Stimulated activated naive B cell treated with anti-CD40 and anti-IgM and Interleukin-4, amounts not matched to agents 10 μg/mL and 1 μg/mL and 100 μg/mL, for 72 hours (primary cell): ENCODE measurements at regions not wholly inside any gene's neighbourhood (a gene's known extent, or its start where the extent isn't known, plus 50 kb on each side); places are given as distances from the start of the nearest gene placed in this dataset.
A peak's percentile ranks its signal among the peaks of the same experiment; 100 is the strongest.

Experiments
- ATAC-seq, 2 donors: fragments of 150-1000 bp; cut with Tn5 transposase; replicated peaks; 2 replicates each; pipeline ENCODE4 v1.10.0; 2021; ENCODE audit warnings: moderate library complexity in 1 of 2
- DNase-seq: peaks from one replicate; pipeline ENCODE4 v3.0.0; 2021
- H3K27ac Mint-ChIP-seq: one replicate; pipeline ENCODE4 v1.8.0; 2022; ENCODE audit warnings: mild to moderate bottlenecking, mixed read lengths
- H3K27me3 Mint-ChIP-seq, 2 donors: one replicate each; pipeline ENCODE4 v1.8.0; 2022; ENCODE audit warnings: mixed read lengths in 2 of 2
- H3K36me3 Mint-ChIP-seq, 2 donors: one replicate each; pipeline ENCODE4 v1.8.0; 2022; ENCODE audit warnings: mixed read lengths in 2 of 2, mild to moderate bottlenecking in 1 of 2
- H3K4me1 Mint-ChIP-seq, 2 donors: one replicate each; pipeline ENCODE4 v1.8.0; 2022; ENCODE audit warnings: mixed read lengths in 2 of 2, mild to moderate bottlenecking in 1 of 2
- H3K4me3 Mint-ChIP-seq, 2 donors: one replicate each; pipeline ENCODE4 v1.8.0; 2022; ENCODE audit warnings: mild to moderate bottlenecking in 2 of 2, mixed read lengths in 2 of 2, moderate library complexity in 1 of 2
- H3K9me3 Mint-ChIP-seq, 2 donors: one replicate each; pipeline ENCODE4 v1.8.0; 2022; ENCODE audit warnings: mixed read lengths in 2 of 2, mild to moderate bottlenecking in 1 of 2

GRCh38 chr14:65222440-65222858, 120.1 kb upstream of the MAX start:
- ATAC-seq = peak; percentile 80 to 82
- Mint-ChIP-seq H3K27me3 (no peaks in the 10 kb centered on the region), H3K27ac (peak overlapping the region; percentile 37), H3K4me3 (no peak overlapping the region), H3K36me3 (no peaks in the 10 kb centered on the region), H3K9me3 (no peaks in the 10 kb centered on the region), H3K4me1 (peaks cover 36 to 54% of the 10 kb centered on the region in 2 donors)
- no peak for DNase-seq

GRCh38 chr14:65223636-65224035, 121.3 kb upstream of the MAX start:
- H3K9me3 Mint-ChIP-seq = no peaks in the 10 kb centered on the region
- no peak overlapping the region for H3K27ac Mint-ChIP-seq
- no peaks in the 10 kb centered on the region for H3K27me3 Mint-ChIP-seq
- ATAC-seq (no peak), DNase-seq (no peak)
- H3K4me3 Mint-ChIP-seq = no peak overlapping the region
- H3K36me3 Mint-ChIP-seq = no peaks in the 10 kb centered on the region
- peaks cover 41 to 63% of the 10 kb centered on the region in 2 donors for H3K4me1 Mint-ChIP-seq

GRCh38 chr14:65224799-65225198, 122.5 kb upstream of the MAX start:
- Mint-ChIP-seq H3K27me3 (no peaks in the 10 kb centered on the region), H3K36me3 (no peaks in the 10 kb centered on the region), H3K4me1 (peaks cover 51 to 74% of the 10 kb centered on the region in 2 donors), H3K27ac (no peak overlapping the region), H3K4me3 (no peak overlapping the region), H3K9me3 (no peaks in the 10 kb centered on the region)
- ATAC-seq (no peak), DNase-seq (no peak)

- ATAC-seq (no peak), DNase-seq (no peak)
- Mint-ChIP-seq H3K27ac (no peak overlapping the region), H3K36me3 (no peaks in the 10 kb centered on the region), H3K4me1 (peaks cover 56 to 77% of the 10 kb centered on the region in 2 donors), H3K27me3 (no peaks in the 10 kb centered on the region), H3K9me3 (no peaks in the 10 kb centered on the region), H3K4me3 (no peak overlapping the region)
These were observed 123.2 kb upstream of the MAX start for GRCh38 chr14:65225299-65226159.

GRCh38 chr14:65226824-65227604, 124.7 kb upstream of the MAX start:
- H3K27ac Mint-ChIP-seq = peak overlapping the region; percentile 69
- H3K36me3 Mint-ChIP-seq = no peaks in the 10 kb centered on the region
- H3K9me3 Mint-ChIP-seq = no peaks in the 10 kb centered on the region
- no peak overlapping the region for H3K4me3 Mint-ChIP-seq
- no peak for ATAC-seq
- no peak for DNase-seq
- peaks cover 60 to 78% of the 10 kb centered on the region in 2 donors for H3K4me1 Mint-ChIP-seq
- H3K27me3 Mint-ChIP-seq = no peaks in the 10 kb centered on the region

- Mint-ChIP-seq H3K4me3 (peak overlapping the region; percentile 2 to 67), H3K4me1 (peaks cover 56 to 68% of the 10 kb centered on the region in 2 donors), H3K36me3 (no peaks in the 10 kb centered on the region), H3K27ac (peak overlapping the region; percentile 49), H3K27me3 (no peaks in the 10 kb centered on the region), H3K9me3 (no peaks in the 10 kb centered on the region)
- ATAC-seq (peak; percentile 95 to 97), DNase-seq (peak; percentile 49)
These were observed 126.1 kb upstream of the MAX start for GRCh38 chr14:65228436-65228835.

GRCh38 chr14:65228956-65229747, 126.8 kb upstream of the MAX start:
- ATAC-seq (no peak), DNase-seq (no peak)
- peak overlapping the region; percentile 88 to 89 for H3K4me3 Mint-ChIP-seq
- no peaks in the 10 kb centered on the region for H3K27me3 Mint-ChIP-seq
- H3K4me1 Mint-ChIP-seq = peaks cover 56 to 68% of the 10 kb centered on the region in 2 donors
- no peaks in the 10 kb centered on the region for H3K36me3 Mint-ChIP-seq
- peak overlapping the region; percentile 75 for H3K27ac Mint-ChIP-seq
- no peaks in the 10 kb centered on the region for H3K9me3 Mint-ChIP-seq

GRCh38 chr14:65229748-65230728, 127.7 kb upstream of the MAX start:
- ATAC-seq = peak; percentile 29 to 42
- Mint-ChIP-seq H3K27me3 (no peaks in the 10 kb centered on the region), H3K36me3 (no peaks in the 10 kb centered on the region), H3K4me3 (peak overlapping the region; percentile 88 to 89), H3K27ac (peak overlapping the region; percentile 92), H3K9me3 (no peaks in the 10 kb centered on the region), H3K4me1 (peaks cover 50 to 61% of the 10 kb centered on the region in 2 donors)
- no peak for DNase-seq

- peaks cover 38 to 47% of the 10 kb centered on the region in 2 donors for H3K4me1 Mint-ChIP-seq
- H3K27me3 Mint-ChIP-seq = no peaks in the 10 kb centered on the region
- no peaks in the 10 kb centered on the region for H3K9me3 Mint-ChIP-seq
- no peak overlapping the region for H3K4me3 Mint-ChIP-seq
- ATAC-seq (no peak), DNase-seq (no peak)
- H3K36me3 Mint-ChIP-seq = no peaks in the 10 kb centered on the region
- H3K27ac Mint-ChIP-seq = no peak overlapping the region
These were observed 129.1 kb upstream of the MAX start for GRCh38 chr14:65231286-65231980.

GRCh38 chr14:65234752-65235361, 132.5 kb upstream of the MAX start:
- no peaks in the 10 kb centered on the region for H3K9me3 Mint-ChIP-seq
- H3K4me3 Mint-ChIP-seq = no peak overlapping the region

GRCh38 chr14:65237023-65237814, 134.9 kb upstream of the MAX start:
- Mint-ChIP-seq H3K4me1 (peaks cover 5 to 6% of the 10 kb centered on the region in 2 donors), H3K9me3 (no peaks in the 10 kb centered on the region), H3K36me3 (no peaks in the 10 kb centered on the region), H3K4me3 (no peak overlapping the region), H3K27me3 (no peaks in the 10 kb centered on the region), H3K27ac (no peak overlapping the region)
- ATAC-seq (no peak), DNase-seq (no peak)

More at GRCh38 chr14:65234752-65235361, 132.5 kb upstream of the MAX start:
- Mint-ChIP-seq H3K4me1 (peaks cover 13 to 15% of the 10 kb centered on the region in 2 donors), H3K36me3 (no peaks in the 10 kb centered on the region), H3K27me3 (no peaks in the 10 kb centered on the region), H3K27ac (no peak overlapping the region)
- ATAC-seq (no peak), DNase-seq (no peak)

- Mint-ChIP-seq H3K4me3 (no peak overlapping the region), H3K4me1 (peaks cover 5 to 6% of the 10 kb centered on the region in 2 donors), H3K27ac (no peak overlapping the region), H3K36me3 (no peaks in the 10 kb centered on the region), H3K9me3 (no peaks in the 10 kb centered on the region), H3K27me3 (no peaks in the 10 kb centered on the region)
- ATAC-seq = no peak
- no peak for DNase-seq
These were observed 135.6 kb upstream of the MAX start for GRCh38 chr14:65237941-65238340.
